PC-9 (cell line): ENCODE measurements at regions not wholly inside any gene's neighbourhood (a gene's known extent, or its start where the extent isn't known, plus 50 kb on each side); places are given as distances from the start of the nearest gene placed in this dataset.

Source experiments
- EZH2 ChIP-seq: fragments of 200-600 bp; sonication (generic); IDR thresholded peaks from 2 replicates; pipeline ENCODE4 v1.8.0; 2017; ENCODE audit warnings: antibody characterized with exemption, low read depth
- TF ChIP-seq, protein P1 (sequence below): fragments of 200-600 bp; sonication (generic); conservative IDR thresholded peaks from 2 replicates; pipeline ENCODE4 v1.6.1; 2017; ENCODE audit warnings: mixed run types, antibody characterized with exemption, mild to moderate bottlenecking, moderate library complexity

DNA sequence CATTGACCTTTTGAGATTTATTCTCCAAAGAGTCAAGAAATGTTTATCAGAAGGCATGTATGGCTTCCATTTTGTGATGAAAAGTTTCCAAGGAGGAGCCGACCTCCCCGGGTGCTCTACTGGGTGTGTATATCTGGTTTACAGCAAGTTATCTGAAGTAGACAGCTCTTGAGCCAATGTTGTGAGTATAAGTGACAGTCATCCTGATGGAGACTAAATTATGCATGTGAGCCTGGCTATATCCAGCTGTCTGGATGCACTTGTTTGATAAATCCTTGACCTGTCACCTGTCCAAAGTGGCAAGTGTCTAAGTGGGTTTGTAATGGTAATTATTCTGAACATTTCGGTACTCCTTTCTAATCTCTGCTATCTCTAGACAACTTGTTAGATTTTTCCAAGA, 142.2 kb downstream of the NR2F2 start:
- TF ChIP-seq, protein P1, sequence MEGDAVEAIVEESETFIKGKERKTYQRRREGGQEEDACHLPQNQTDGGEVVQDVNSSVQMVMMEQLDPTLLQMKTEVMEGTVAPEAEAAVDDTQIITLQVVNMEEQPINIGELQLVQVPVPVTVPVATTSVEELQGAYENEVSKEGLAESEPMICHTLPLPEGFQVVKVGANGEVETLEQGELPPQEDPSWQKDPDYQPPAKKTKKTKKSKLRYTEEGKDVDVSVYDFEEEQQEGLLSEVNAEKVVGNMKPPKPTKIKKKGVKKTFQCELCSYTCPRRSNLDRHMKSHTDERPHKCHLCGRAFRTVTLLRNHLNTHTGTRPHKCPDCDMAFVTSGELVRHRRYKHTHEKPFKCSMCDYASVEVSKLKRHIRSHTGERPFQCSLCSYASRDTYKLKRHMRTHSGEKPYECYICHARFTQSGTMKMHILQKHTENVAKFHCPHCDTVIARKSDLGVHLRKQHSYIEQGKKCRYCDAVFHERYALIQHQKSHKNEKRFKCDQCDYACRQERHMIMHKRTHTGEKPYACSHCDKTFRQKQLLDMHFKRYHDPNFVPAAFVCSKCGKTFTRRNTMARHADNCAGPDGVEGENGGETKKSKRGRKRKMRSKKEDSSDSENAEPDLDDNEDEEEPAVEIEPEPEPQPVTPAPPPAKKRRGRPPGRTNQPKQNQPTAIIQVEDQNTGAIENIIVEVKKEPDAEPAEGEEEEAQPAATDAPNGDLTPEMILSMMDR, result no peak
- no peak for TF ChIP-seq EZH2
